T-helper 1 cell (primary cell): ENCODE measurements at regions not wholly inside any gene's neighbourhood (a gene's known extent, or its start where the extent isn't known, plus 50 kb on each side); places are given as distances from the start of the nearest gene placed in this dataset.

ENCODE experiments used
- DNase-seq, 5 donors: peaks; one replicate each; pipeline ENCODE4 v3.0.0-alpha.2; 2012 to 2020

DNA sequence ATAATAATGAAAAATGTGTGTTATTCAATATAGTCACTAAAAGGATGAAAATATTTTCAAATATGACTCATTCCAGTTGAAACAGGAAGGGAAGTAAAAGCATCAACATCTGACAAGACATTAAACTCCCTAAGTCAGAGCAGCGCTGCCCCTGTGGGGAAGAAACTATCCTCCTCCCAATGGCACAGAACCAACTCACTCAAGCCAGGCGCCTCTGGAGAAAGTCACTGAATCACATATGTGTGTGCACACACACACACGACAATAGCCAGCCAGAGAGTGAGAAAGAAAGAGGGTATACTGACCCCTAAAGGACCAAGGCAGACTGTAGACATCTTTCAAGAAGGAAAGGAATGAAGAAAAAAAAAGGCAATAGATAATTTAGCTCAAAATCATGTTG, 126.9 kb downstream of the SETD4 start:
- no peak for DNase-seq

DNA sequence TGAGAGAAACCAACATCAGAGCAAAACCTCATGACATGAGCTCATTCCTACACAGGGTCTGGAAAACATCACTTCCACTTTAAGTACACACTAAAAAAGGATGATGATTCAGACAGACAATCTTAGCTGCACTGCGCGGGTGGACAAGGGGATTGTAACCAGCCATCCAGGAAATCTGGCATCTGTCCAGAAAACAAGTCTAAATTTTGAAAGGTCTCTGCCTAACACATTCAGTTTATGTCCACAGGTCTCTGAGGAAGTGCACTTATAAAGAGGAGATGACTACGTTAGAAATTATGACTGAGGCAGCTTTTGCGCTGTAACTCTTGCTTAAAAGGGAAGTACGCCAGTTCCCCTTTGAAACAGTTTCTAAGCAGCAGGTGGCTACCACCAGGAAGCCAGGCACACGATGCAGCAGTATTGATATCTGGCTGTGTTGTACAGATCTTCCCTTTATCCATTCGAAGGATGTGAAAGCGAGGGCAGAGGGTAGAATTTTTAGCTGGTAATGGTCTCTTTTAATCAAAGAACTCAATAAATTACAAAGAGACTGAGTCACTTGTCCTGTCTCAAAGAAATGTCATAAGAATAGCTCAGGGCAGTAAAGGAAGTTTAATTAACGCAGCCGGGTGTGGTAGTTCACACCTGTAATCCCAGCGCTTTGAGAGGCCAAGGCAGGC, 128.0 kb downstream of the SETD4 start:
- DNase-seq: peak in 1 of 5 donors; percentile 56

DNA sequence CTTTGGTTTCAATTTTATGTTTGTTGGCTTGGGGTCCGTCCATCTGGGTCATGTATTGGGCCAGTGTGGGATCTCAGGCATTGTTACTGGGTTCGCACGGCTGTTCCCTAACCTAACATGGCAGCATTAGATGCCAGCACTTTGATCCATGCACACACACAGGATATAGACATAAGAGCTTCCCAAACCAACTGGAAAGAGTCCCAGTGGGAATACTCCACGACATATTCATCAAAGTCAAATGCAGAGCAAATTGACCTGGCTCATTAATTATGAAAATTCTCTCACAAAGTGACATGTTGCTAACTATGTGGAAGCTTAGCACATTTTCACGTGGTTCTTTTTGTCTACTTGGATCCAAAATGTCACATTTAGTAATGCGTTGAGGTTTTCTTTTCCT, 130.4 kb downstream of the SETD4 start:
- DNase-seq: no peak

- DNase-seq: no peak
Measured at GRCh38 chr21:35927262-35927661, 133.1 kb downstream of the SETD4 start.

DNA sequence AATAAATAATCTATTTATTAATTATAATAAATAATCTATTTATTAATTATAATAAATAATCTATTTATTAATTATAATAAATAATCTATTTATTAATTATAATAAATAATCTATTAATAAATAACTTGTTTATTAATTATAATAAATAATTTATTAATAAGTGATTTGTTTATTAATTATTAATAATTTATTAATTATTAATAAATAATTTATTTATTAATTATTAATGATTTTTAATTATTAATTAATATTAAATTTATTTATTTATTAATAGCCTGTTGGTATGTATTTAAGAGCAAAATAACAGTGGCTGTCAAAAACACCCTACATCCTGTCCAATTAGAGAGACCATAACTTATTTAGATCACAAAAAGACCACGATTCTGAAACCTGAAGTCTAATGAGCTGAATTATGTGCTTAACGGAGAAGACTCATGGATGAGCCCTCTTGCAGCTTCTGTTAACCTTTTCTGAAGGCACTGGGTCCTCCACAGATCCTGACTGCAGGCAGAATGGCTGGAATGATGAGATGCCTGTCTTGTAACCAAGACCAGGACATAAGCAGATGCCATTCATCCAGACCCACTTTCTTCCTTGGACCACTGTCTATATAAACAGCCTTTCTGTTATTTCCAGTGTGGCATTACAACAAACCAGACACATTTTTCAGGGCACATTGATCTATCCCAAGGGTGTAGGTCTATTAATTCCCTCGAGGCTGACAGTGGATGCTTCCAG, 134.2 kb downstream of the SETD4 start:
- DNase-seq: no peak

GRCh38 chr21:35925497-35925896, 134.8 kb downstream of the SETD4 start:
- peak in 1 of 5 donors; percentile 3 for DNase-seq

GRCh38 chr21:35924714-35925301, 135.5 kb downstream of the SETD4 start:
- DNase-seq: no peak

DNA sequence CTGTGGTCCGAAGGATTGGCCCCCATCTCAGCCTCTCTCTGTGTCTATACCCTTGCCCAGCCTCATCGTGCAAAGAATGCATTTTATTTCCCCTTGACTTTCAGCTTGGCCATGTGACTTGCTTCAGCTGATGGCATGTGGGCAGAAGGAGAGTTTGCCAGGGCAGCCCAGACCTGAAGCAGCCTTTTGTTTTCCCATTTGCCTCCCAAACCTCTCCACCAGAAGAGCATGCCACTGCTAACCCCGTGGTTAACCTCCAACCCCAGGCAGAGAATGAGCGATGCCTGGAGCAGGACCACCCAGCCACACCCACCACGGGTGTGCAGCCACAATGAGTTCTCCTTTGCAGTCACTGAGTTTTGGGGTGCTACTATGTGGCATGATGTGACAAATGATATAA, 136.4 kb downstream of the SETD4 start:
- no peak for DNase-seq

DNA sequence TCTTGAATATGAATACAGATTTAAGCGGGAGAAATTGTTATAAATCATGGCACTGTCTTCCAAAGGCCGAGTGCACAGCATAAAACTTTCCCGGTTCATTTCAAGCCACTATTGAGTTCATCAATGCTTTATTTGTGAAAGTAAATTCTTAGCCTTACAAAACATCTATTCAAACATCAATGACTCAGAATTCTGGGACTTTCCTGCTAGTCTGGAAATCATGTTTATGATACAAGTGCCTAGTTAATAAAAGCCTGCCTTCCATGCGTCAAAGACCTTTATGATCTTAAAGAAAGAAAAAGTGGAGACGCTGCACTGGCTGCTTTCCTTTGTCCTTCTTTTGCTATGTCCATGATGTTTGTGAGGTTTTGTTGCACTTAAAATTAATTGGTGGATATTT, 137.7 kb downstream of the SETD4 start:
- DNase-seq: no peak

DNA sequence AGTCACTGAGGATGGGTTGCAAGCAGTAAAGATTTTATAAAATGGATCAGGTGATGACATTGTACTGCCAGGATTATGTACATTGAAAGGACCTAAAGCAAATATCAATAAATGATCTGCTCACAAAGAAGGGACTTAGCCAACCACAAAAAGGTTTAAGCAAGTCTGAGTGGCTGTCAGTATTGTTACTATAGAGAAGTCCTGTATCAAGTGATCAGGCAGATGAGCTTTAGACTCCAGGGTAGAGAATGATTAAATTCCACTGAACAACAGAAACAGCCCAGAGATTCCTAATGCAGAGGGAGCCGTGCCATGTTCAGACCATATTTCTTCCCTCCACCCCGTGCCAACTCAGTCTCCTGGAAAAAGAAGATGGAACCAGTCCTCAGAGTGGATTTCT, 138.9 kb downstream of the SETD4 start:
- no peak for DNase-seq

DNA sequence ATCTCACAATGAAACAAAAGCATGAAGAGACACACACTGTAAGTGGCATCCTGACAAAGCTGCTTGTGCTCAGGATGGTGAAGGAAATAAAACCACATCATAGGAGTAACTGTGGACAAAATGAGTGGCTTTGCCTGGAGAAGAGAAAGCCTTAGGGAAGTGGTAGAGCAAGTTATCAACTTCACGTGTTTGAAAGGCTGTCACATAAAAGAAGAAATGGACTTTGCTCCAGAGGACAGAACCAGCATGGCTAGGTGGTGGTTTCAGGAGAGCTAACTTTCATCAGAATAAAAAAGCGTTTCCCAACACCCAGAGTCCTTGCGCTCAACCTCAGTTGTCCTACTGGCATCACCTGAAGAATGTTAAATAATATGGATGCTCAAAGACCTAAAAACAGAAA, 139.9 kb downstream of the SETD4 start:
- DNase-seq: no peak

GRCh38 chr21:35915030-35915429, 145.3 kb downstream of the SETD4 start:
- no peak for DNase-seq

GRCh38 chr21:35911412-35912191, 148.7 kb downstream of the SETD4 start:
- no peak for DNase-seq

DNA sequence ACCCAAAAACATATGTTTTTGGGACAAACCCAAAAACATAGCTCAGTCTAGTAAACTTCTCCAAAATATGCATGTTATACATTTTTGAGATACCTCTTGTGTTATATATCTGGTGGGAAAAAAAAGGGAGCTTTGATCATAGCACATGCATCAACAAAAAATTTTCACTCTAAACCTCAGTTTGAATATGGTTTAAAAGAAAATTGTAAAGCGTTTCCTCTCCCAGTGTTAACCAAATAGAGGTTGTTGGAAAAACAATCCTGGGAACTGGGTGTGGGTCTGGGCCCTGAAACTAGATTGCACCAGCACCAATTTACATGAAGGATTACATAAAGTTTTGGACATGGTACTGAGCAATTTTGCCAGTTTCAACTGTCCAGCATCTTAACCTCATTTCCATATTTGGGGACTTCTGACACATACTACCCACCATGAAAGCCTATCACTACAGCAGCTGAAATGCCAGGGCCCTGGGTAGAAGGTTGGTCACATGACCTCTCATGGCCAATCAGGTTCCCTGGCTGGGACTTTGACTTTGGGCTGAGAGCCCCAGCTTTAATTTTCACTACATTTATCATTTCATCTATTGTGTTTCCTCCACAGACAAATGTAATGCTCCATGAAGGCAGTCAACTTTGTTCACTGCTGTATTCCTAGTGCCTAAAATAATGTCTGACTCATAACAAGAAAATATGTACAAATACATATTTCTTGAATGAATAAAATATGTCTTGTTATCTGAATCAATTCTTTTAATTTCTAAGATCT, 150.7 kb downstream of the SETD4 start:
- DNase-seq: no peak

DNA sequence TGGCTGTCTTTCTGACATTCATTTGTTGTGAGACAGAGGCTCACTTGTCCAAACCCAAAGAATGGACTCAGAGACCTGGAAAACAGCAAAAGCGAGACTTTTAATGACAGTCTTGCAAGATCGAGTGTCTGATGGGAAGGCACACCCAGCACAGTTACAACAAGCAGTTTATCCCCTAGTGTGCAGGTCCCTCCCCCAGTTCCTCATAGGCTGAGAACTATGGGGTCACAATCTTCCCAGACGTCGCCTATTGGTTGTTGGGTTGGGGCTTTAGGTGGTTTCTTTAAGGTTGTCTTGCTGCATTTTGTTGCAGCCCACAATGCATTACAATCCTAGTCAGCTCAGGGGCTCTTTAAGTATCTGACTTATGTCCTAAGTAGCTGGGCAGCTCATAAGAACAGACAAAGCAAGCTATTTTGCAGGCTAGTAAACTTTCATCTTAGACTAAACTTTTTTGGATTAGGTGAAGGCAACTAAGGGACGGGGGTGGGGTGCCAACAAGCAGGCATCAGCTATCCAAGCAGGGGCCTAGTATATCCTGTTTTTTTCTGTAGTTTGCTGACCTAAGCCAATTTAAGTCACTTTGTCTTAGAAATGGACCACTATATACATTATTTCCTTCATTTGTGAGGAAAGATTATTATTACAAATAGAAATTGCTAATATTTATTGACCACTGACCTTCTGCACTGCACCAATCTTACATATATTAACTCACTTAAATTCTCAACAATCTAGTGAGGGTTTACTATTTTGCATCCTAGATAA, 151.8 kb downstream of the SETD4 start:
- DNase-seq: no peak

GRCh38 chr21:35906586-35906985, 153.7 kb downstream of the SETD4 start:
- DNase-seq: no peak

- no peak for DNase-seq
Measured at GRCh38 chr21:35905963-35906345, 154.4 kb downstream of the SETD4 start.

- DNase-seq: no peak
Measured at GRCh38 chr21:35905096-35905962, 155.0 kb downstream of the SETD4 start.

DNA sequence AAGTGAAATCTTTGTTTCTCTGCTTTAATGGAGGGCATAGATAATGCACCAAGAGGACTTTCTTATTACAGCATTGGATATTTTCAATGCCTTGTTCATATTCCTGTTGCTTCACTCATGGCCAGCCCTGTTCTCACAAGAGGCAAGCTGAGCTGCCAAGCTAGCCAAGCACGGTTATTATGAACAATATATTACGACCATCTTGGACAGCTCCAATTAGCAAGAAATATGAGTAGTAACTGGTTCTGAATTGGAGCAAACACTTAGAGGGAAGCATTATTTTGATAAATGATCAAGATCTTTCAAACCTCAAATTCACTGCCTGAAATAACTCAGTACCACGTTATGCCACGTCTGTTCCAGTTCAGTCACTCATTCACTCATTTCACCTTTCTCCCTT, 159.8 kb downstream of the SETD4 start:
- DNase-seq: no peak

DNA sequence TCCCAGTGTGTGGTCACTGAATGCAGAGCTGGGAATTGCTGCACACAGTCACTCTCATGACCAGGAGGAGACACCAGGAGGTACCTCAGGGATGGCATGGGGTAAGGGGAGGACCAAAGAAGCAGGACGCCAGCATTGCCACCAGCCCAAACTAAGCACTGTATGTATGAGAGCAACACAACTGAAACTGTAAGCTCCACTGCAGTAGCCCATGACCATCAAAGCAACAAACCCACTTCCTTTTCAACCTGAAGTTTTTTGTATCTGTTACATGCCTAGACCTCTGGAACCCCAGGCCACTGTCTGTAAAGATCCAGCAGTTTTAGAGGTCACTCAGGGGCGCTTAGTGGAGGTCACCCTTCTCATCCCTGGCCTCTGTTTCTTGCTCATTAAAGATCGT, 164.3 kb downstream of the SETD4 start:
- no peak for DNase-seq

- no peak for DNase-seq
Measured at GRCh38 chr21:35895598-35895997, 164.7 kb downstream of the SETD4 start.
